CD14-positive monocyte (primary cell): ENCODE measurements at regions not wholly inside any gene's neighbourhood (a gene's known extent, or its start where the extent isn't known, plus 50 kb on each side); places are given as distances from the start of the nearest gene placed in this dataset.

Experiments used
- DNase-seq, 3 donors: peaks; one replicate each; pipeline ENCODE4 v3.0.0-alpha.2; 2011 to 2022
- H2AFZ ChIP-seq: 2 replicates; pipeline ENCODE4 v1.6.0; 2012; ENCODE audit warnings: mild to moderate bottlenecking, low read depth, low read length, inconsistent platforms; ENCODE audit not compliant: insufficient read depth, poor library complexity, severe bottlenecking
- H3K27ac ChIP-seq, 2 donors: 1 replicate in 1 of 2; 2 replicates in 1 of 2; pipeline ENCODE4 v1.5.1; 2012 to 2013; ENCODE audit warnings: low read length in 2 of 2, control low read depth in 1 of 2, inconsistent platforms in 1 of 2, low read depth in 1 of 2, mild to moderate bottlenecking in 1 of 2
- H3K27me3 ChIP-seq, 2 donors: one replicate each; pipeline versions ENCODE4 v1.6.0 to v1.6.1; 2011 to 2013; ENCODE audit warnings: low read length in 2 of 2; ENCODE audit not compliant: control insufficient read depth in 2 of 2, insufficient read depth in 2 of 2
- H3K36me3 ChIP-seq, 2 donors: replicated peaks in 1 of 2; 1 replicate in 1 of 2; 2 replicates in 1 of 2; pipeline versions ENCODE4 v1.5.1 to v1.6.1; 2012 to 2013; ENCODE audit warnings: low read length in 2 of 2, control low read depth in 1 of 2, inconsistent platforms in 1 of 2, mild to moderate bottlenecking in 1 of 2; ENCODE audit not compliant: insufficient read depth in 2 of 2, control insufficient read depth in 1 of 2
- H3K4me1 ChIP-seq, 2 donors: 1 replicate in 1 of 2; 2 replicates in 1 of 2; pipeline versions ENCODE4 v1.5.1 to v1.6.1; 2012 to 2013; ENCODE audit warnings: low read length in 2 of 2, control low read depth in 1 of 2, inconsistent platforms in 1 of 2, mild to moderate bottlenecking in 1 of 2, moderate library complexity in 1 of 2; ENCODE audit not compliant: insufficient read depth in 2 of 2, control insufficient read depth in 1 of 2
- H3K4me2 ChIP-seq: replicated peaks from 2 replicates; pipeline ENCODE3; 2012; ENCODE audit warnings: low read length, moderate library complexity, mild to moderate bottlenecking; ENCODE audit not compliant: poor library complexity, severe bottlenecking; ENCODE audit errors: extremely low read depth
- H3K4me3 ChIP-seq, 3 experiments: fragments of 200-600 bp in 1 of 3; sonication (generic) in 1 of 3; replicated peaks in 1 of 3; 1 replicate in 2 of 3; 2 replicates in 1 of 3; pipeline ENCODE4 v1.5.1; 2011 to 2013; ENCODE audit warnings: low read length in 3 of 3, mild to moderate bottlenecking in 3 of 3, control low read depth in 2 of 3, low read depth in 2 of 3, inconsistent platforms in 1 of 3, moderate library complexity in 1 of 3
- H3K79me2 ChIP-seq: 2 replicates; pipeline ENCODE4 v1.6.0; 2012; ENCODE audit warnings: mild to moderate bottlenecking, control low read depth, inconsistent platforms, low read length, moderate library complexity; ENCODE audit not compliant: insufficient read depth
- H3K9ac ChIP-seq: 2 replicates; pipeline ENCODE4 v1.6.0; 2017; ENCODE audit warnings: low read length, mild to moderate bottlenecking; ENCODE audit not compliant: insufficient read depth, poor library complexity, severe bottlenecking
- H3K9me3 ChIP-seq, 2 donors: replicated peaks in 1 of 2; 1 replicate in 1 of 2; 2 replicates in 1 of 2; pipeline versions ENCODE4 v1.5.1 to v1.6.1; 2012 to 2013; ENCODE audit warnings: low read length in 2 of 2, control low read depth in 1 of 2; ENCODE audit not compliant: control insufficient read depth in 1 of 2, insufficient read depth in 1 of 2
- H4K20me1 ChIP-seq: 2 replicates; pipeline ENCODE4 v1.6.0; 2012; ENCODE audit warnings: mild to moderate bottlenecking, low read length, control low read depth, moderate library complexity; ENCODE audit not compliant: insufficient read depth
- H3K27ac Mint-ChIP-seq, 7 donors: one replicate each; pipeline ENCODE4 v1.8.0; 2020; ENCODE audit warnings: mild to moderate bottlenecking in 7 of 7, mixed read lengths in 7 of 7, moderate library complexity in 6 of 7, inconsistent platforms in 2 of 7
- H3K27me3 Mint-ChIP-seq, 3 donors: one replicate each; pipeline ENCODE4 v1.8.0; 2021 to 2022; ENCODE audit warnings: low read depth in 3 of 3, mild to moderate bottlenecking in 3 of 3, mixed read lengths in 3 of 3, moderate library complexity in 3 of 3, inconsistent platforms in 1 of 3
- H3K36me3 Mint-ChIP-seq, 2 donors: one replicate each; pipeline ENCODE4 v1.8.0; 2020; ENCODE audit warnings: mixed read lengths in 2 of 2, inconsistent platforms in 1 of 2, mild to moderate bottlenecking in 1 of 2
- H3K4me1 Mint-ChIP-seq: one replicate; pipeline ENCODE4 v1.8.0; 2020; ENCODE audit warnings: mild to moderate bottlenecking, mixed read lengths
- H3K4me3 Mint-ChIP-seq, 2 donors: one replicate each; pipeline ENCODE4 v1.8.0; 2020; ENCODE audit warnings: mild to moderate bottlenecking in 2 of 2, mixed read lengths in 2 of 2, moderate library complexity in 1 of 2
- H3K9me3 Mint-ChIP-seq, 7 donors: one replicate each; pipeline ENCODE4 v1.8.0; 2020 to 2022; ENCODE audit warnings: mixed read lengths in 7 of 7, mild to moderate bottlenecking in 6 of 7, moderate library complexity in 6 of 7, inconsistent platforms in 2 of 7
- WGBS: methylation state at CpG from one replicate; pipeline ENCODE4 v1.1.5; 2013; ENCODE audit warnings: missing lambda C conversion rate; ENCODE audit not compliant: insufficient coverage; 5-methylcytosine and 5-hydroxymethylcytosine counted together
- intact Hi-C, 2 donors: fragments of 100-400 bp; cut with micrococcal nuclease; formaldehyde crosslinking; loops; one replicate each; pipeline versions ENCODE4 v1.15.0 to v1.15.1; 2023
- TF ChIP-seq, protein P1 (sequence below): fragments of 200-600 bp; IDR thresholded peaks from one replicate; pipeline ENCODE4 v1.8.0; 2022; ENCODE audit warnings: antibody characterized with exemption, mild to moderate bottlenecking

DNA sequence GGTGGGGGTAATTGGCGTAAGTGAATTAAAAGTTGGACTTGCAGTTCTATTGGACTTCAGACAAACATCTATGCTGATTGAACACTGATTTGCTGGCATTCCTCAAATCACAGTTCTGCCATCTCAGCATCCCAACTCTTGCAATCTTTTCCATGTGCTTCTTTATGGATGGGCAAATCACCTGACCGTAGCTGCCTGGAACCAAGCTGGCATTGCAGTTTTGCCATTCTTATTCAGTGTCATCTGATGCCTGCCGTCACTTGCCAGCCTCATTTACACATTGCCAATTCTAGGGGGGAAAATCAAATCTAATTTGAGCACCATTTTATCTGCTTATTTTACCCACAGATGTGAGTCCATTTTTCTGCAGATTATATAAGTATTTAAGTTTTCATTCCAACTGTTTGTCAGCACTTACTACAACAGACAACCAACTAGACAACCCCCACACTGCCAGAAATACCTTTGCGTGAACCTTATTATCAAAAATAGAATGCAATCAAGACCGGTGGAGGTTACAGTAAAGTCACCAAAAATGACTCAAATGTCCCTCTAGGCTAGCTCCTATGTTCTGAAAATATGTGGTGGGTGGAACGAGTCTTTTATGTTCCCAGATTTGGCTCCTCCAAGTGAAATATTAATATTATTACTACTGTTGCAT, 172.3 kb upstream of the CTBP2 start:
- H3K36me3 ChIP-seq: no peaks in the 10 kb centered on the region
- Mint-ChIP-seq H3K27me3 (peaks cover 0 to 5% (median 3%) of the 10 kb centered on the region in 3 donors), H3K4me3 (no peak overlapping the region), H3K27ac (no peak overlapping the region), H3K36me3 (no peaks in the 10 kb centered on the region), H3K4me1 (no peaks in the 10 kb centered on the region), H3K9me3 (peaks cover 0 to 10% (median 3%) of the 10 kb centered on the region in 7 donors)
- H3K79me2 ChIP-seq: no peaks in the 10 kb centered on the region
- TF ChIP-seq, protein P1, sequence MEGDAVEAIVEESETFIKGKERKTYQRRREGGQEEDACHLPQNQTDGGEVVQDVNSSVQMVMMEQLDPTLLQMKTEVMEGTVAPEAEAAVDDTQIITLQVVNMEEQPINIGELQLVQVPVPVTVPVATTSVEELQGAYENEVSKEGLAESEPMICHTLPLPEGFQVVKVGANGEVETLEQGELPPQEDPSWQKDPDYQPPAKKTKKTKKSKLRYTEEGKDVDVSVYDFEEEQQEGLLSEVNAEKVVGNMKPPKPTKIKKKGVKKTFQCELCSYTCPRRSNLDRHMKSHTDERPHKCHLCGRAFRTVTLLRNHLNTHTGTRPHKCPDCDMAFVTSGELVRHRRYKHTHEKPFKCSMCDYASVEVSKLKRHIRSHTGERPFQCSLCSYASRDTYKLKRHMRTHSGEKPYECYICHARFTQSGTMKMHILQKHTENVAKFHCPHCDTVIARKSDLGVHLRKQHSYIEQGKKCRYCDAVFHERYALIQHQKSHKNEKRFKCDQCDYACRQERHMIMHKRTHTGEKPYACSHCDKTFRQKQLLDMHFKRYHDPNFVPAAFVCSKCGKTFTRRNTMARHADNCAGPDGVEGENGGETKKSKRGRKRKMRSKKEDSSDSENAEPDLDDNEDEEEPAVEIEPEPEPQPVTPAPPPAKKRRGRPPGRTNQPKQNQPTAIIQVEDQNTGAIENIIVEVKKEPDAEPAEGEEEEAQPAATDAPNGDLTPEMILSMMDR: no peak
- H3K4me2 ChIP-seq: no peak overlapping the region
- no peaks in the 10 kb centered on the region for H4K20me1 ChIP-seq
- no peak overlapping the region for H2AFZ ChIP-seq
- DNase-seq: no peak
- intact Hi-C loops: no loop called here
- no peaks in the 10 kb centered on the region for H3K27me3 ChIP-seq
- peaks cover 0 to 4% of the 10 kb centered on the region in 2 donors for H3K9me3 ChIP-seq
- no peak overlapping the region for H3K4me3 ChIP-seq
- H3K4me1 ChIP-seq: no peaks in the 10 kb centered on the region
- H3K27ac ChIP-seq: no peak overlapping the region
- 100% methylated on average over 2 of the region's 6 CpGs for WGBS
- H3K9ac ChIP-seq: no peak overlapping the region

DNA sequence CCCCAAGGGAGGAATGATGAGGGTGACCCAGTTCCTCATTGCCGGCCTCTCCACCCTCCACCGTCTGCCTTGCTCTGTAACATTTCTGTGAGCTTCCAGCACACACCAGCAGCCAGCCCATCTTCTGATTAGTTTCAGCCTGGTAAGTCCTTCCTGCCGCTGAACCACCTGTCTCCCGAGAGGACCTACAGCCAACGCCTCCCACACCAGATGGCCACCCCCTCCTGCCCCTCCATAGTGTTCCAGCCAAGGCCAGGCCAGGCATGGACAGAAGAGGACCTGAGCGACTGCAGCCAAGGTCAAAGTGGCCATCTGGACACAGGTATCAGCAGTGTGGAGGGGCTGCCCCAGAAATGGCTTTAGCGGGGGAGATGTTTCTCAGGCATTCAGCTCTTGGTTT, 170.7 kb upstream of the CTBP2 start:
- peaks cover 0 to 4% of the 10 kb centered on the region in 2 donors for H3K9me3 ChIP-seq
- no peak overlapping the region for H3K27ac ChIP-seq
- H3K36me3 ChIP-seq: no peaks in the 10 kb centered on the region
- H2AFZ ChIP-seq: no peak overlapping the region
- 96% methylated on average over 6 of the region's 7 CpGs for WGBS
- H4K20me1 ChIP-seq: no peaks in the 10 kb centered on the region
- Mint-ChIP-seq H3K27me3 (peaks cover 0 to 5% (median 3%) of the 10 kb centered on the region in 3 donors), H3K4me3 (no peak overlapping the region), H3K9me3 (peaks cover 2 to 16% (median 5%) of the 10 kb centered on the region in 7 donors), H3K27ac (no peak overlapping the region), H3K36me3 (no peaks in the 10 kb centered on the region), H3K4me1 (no peaks in the 10 kb centered on the region)
- no peak for DNase-seq
- no peaks in the 10 kb centered on the region for H3K79me2 ChIP-seq
- no peaks in the 10 kb centered on the region for H3K4me1 ChIP-seq
- H3K27me3 ChIP-seq: no peaks in the 10 kb centered on the region
- no peak overlapping the region for H3K9ac ChIP-seq
- no peak overlapping the region for H3K4me2 ChIP-seq
- H3K4me3 ChIP-seq: no peak overlapping the region
- TF ChIP-seq, protein P1: no peak
- intact Hi-C loops: no loop called here
